ENCODE measurements at regions not wholly inside any gene's neighbourhood (a gene's known extent, or its start where the extent isn't known, plus 50 kb on each side); places are given as distances from the start of the nearest gene placed in this dataset.
"Not testable (repeated sequence)": the region's sequence is repeated elsewhere in the genome, so short reads cannot be mapped to it uniquely, and the experiment has no call there.

DNA sequence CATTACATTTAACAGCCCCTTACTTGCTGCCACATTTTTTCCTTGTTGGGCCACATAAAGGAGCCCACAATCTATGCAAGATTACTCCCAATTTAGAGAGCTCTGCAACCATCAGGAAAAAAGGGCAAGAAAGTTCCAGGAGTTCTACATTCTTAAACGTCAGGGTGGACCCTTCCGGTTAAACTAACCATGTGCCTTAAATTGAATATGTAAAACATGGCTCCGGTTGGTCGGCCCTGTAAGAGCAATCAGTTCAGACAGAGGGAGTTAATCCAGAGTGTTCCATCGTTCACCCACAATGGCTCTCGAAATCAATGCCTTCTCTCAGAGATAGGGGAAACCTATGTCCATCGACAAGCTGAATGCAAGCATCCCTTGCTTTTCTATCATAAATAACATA, 253.7 kb upstream of the PFKP start:
- FAIRE-seq (no peak), DNase-seq (ENCODE audit: insufficient read length, low spot score) (no peak)

DNA sequence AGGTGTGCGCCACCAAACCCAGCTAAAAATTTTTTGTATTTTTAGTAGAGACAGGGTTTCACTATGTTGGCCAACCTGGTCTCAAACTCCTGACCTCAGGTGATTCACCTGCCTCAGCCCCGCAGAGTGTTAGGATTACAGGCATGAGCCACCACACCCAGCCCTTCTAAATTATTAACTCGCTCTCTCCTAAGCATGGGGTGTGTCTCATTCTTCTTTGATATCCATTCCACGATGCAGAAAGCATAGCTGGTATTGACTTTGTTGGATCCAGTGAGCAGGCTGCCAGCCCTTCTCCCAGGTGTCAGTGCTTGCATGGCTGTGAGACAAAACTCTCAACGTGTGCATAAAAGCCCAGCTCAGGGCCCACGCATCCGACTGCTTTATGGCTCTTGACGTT, 254.1 kb upstream of the PFKP start:
- DNase-seq (ENCODE audit: insufficient read length, low spot score) (no peak), FAIRE-seq (no peak)

DNA sequence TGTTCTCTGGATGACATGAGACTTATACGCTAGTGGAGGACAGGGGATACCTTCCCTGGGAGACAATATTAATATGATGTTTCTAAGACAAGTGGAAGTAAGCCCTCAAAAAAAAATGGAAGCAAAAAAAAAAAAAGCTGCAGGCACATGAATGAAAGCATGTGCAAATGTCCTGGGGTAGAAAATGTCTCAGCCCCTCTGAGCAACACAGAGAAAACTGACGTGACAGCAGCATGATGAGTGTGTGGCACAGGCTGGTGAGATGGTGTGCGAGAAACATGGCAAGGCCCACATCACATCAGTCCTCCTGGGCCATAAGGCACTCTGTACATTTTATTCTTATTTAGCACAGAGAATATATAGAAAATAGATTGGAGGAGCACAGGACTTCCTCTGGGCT, 254.7 kb upstream of the PFKP start:
- FAIRE-seq (no peak), DNase-seq (ENCODE audit: insufficient read length, low spot score) (no peak)

DNA sequence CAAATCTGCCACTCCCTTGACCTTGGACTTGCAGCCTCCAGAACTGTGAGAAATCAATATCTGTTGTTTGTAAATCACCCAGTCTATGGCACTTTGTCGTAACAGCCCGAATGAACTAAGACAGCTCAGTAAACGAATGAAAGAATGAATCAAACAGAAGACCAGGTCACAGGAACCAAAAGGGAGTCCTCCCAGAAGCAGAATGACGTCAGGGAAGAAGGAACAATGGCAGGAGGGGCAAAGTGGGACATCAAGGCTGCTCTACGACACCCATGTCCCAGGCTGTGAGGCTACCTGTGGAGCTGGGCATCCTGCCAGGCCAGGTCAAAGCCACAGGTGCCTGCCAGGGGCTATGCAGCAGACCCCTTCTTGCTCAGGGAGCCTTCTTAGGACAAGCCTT, 267.2 kb upstream of the PFKP start:
- no peak for FAIRE-seq

DNA sequence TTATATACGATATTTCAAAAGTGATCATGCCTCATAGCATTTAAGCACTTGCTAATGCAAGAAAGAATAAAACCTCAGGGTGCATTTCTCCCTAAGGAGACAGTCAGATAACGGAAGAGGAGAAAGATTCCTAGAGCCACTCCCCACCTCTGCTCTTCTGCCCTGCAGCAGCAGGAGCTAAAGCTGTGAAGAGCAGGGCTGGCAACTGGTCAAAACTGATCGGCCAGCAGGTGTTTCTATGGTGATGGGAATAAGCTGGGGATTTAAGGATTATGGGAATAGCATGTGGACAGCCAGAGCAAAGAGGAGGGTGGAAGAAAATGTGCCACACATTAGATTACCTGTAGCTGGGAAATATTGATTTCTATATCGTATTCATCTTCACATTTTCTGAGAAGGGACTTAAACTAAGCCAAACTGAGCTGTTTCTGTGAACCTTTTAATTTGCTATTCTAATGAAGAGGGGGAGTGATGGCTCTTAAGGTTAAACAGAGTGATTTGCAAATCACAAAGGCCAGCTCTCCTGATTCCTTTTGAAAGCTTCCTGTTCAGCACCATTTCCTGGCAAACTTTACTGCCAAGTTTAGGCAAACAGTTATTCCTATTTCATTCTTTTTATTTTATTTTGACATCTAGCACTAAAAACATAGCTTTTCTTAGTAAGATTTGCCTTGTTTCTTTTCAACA, 268.9 kb upstream of the PFKP start:
- no peak for FAIRE-seq
- DNase-seq (ENCODE audit: insufficient read length, low spot score), result no peak

More for the DNA sequence above, 267.2 kb upstream of the PFKP start:
- no peak for DNase-seq (ENCODE audit: insufficient read length, low spot score)

DNA sequence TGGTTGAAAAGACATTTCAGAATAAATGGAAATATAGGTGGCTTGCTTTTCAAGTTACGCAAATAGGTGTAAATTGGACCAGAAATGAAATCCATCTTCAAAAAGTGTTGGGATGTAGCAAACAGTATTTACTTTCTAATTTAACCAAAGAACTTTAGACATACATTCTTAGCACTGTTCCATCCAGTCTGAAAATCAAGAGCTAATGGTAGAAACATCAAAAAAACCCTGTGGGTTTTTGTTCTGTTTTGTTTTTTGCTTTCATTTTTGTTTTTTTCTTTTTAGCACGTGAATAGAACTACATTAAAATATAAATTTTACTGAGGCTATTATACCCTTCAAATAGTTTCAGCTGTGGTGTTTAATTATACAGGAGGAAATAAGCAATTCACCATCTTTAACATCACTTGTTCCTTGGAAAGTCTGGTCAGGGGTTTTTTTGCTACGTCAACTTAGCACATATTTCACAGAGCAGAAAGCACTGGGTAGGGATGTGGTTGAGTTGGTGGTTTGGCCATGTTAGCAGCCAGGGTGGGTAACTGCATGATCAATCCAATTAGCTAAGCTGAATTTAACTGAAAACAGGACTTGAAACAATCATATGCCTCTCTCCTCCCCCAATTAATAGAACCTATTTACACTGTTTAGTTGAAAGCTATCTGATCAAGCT, 275.4 kb upstream of the PFKP start:
- FAIRE-seq (no peak), DNase-seq (ENCODE audit: insufficient read length, low spot score) (no peak)

DNA sequence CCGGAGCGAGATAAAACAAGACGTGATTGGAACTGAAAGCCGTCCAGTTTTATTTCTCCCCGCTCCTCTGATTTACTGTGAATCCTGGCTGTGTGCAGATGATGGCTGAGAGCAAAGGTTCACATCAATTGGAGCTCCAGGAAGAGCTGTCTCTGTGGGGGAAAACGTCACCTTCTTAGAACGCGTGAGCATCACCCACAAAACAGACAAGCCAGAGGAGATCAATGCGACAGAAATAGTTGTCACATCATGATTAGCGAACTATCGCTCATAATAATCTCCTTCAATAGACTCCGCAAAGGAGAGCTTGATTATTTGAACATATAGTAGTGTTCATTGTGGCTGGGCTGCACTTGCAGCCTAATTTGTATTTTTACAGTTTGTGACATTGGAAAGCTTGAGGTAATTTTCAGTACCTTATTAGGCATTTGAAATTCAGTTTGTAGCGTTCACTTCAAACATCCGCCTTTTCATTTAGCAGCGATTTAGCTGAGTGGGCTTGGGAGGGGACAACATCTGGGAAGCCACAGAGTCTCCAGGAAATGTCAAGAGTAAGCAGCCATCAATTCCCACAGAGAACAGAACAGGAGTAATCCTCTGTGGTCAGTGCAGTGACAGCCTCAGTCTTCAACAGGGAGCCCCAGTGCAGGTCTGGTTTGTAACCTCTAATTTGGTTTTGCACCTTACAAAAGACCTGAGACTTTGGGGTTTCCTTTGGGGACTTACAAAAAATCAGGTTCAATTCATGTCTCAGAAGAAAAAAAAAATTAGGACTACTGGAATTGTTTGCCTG, 276.8 kb upstream of the PFKP start:
- FAIRE-seq (no peak), DNase-seq (ENCODE audit: insufficient read length, low spot score) (no peak)

DNA sequence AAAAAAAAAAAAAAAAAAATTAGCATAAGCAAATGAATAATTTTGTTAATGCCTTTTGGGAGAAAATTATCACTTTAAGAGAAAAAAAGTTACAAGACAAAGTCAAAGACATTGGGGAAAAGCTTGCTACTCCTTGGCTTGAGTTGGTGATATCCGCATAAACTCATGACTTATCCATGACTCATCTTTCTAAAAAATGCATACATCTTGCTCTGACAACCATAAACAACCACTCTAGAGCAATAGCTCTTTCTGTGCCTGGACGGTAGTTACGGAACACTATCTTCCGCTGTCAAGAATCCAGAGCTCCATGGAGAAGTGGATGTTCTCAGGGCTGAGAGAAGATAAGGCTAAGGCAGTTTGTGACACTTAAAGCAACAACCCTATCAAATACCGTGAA, 281.1 kb upstream of the PFKP start:
- FAIRE-seq (no peak), DNase-seq (ENCODE audit: insufficient read length, low spot score) (no peak)

DNA sequence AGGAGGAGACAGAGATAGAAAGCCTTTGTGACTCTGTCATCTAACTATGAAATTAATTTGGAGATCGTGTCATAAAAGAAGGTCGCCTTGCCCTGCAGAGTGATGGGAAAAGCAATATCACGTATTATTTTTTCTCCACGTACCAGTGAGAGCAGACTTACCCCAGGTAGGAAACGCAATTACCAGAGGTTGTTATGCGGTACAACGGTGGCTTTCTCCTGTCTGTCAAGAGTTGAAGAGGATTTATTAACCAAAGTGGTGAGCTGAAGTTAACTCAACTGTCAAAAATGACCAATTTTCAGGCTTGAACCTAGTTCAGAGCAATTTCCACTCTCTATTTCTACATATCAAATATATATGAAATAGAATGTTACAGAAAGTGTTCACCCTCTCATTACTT, 282.6 kb upstream of the PFKP start:
- DNase-seq (ENCODE audit: insufficient read length, low spot score), result no peak
- FAIRE-seq, result no peak

DNA sequence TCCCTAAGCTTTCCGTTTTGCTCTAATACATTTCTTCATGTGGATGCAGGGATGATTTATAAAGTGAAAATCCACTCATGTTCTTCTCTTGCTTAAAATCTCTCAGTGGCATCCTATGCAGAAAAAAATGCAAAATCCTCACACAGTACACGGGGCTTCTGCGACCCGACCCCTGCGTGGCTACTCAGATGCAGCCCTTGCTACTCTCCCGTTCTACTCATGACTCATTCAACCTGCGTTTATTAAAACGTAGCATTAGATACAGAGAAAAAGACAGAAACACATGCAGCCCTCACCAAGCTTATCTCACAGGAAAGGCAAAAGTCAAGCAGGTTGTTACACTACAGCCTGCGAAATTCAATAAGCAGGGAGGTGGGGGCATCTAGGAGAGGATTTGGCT, 284.4 kb upstream of the PFKP start:
- no peak for FAIRE-seq
- DNase-seq (ENCODE audit: insufficient read length, low spot score), result no peak

DNA sequence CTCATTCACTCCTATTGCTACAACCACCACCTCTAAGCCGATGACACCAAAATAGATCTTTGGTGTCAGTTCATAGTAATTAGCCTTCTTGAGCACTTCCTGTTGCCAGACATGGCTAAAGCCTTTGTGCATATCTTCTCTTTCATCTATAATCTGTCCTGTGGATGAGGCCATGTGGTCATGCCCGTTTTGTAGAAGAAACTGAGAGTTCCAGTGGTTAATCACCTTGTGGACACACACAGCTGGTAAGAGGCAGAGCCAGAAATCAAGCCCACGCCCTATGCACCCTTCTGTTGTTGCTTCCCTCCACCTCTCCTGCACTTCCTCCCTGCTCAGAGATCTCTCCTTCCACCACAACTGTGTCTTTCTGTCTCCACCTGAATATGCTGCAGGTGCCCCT, 285.1 kb upstream of the PFKP start:
- FAIRE-seq (no peak), DNase-seq (ENCODE audit: insufficient read length, low spot score) (no peak)

DNA sequence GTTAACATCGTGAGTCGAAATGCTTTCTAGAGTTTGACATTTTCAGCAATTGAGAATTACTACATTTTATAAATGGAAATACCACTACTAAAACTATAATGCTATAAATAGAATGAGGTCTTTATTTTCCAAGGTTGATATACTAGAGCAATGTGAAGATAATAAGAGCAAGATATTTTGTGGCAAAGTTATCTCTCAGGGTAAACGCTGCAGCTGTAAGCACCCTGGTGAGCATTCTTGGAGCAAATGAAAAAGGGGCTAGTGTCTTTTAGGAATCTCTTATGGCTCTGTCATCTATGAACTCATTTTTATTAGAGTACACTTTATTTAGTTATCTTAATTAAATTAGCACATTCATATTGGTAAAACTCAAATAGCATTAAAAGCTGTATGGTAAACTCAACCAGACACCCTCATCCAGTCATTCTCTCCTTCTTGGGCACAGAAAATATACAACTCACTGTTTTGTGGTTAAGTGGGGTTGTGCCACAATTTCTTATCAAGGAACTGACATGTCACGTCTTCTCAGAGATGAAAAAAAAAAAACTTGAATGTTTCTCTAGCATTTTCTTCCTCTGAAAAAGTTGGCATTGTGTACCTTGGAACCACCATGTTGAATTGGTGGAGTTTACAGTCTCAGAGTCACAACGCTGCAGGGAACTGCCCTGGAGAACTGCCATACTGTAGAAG, 289.5 kb upstream of the PFKP start:
- DNase-seq (ENCODE audit: insufficient read length, low spot score), result no peak

DNA sequence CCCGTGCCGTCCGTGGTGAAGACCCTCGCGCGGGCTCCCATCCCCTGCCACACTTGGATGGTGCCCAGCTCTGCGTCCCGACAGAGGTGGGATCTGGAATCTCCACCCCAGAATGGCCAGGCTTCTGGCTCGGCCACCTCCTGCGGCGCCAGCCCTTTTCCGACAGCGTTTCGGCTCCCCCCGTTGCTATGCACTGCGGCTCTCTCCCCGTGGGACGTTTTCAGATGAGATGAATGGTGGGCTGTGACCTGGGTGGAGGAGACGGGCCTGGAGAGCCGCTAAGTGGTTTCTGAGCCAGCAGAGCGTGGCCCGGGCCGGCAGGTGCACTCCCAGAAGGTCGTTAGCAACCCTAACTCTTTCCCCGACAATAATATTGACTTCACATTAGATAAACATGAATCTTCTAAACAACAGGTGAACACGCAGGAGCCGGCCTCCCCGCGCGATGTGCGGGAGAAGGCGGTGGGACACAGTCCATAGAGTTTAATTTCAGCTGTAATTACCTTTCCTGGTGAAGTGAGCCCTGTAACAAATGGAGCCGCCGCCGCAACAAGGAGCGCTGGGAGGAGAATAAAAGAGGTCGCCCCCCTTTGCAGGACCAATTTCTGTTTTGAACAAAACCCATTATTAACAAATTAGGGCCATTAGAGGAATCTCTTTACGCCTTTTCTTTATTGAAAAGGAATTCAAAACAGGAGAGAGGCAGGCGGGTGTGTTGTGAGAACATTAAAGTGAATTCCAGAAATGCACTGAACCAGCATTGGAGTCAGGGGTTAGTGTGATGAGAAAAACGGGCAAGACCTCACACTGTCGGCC, 294.3 kb upstream of the PFKP start:
- DNase-seq (ENCODE audit: insufficient read length, low spot score) (no peak), FAIRE-seq (no peak)

More for the DNA sequence above, 289.5 kb upstream of the PFKP start:
- no peak for FAIRE-seq

DNA sequence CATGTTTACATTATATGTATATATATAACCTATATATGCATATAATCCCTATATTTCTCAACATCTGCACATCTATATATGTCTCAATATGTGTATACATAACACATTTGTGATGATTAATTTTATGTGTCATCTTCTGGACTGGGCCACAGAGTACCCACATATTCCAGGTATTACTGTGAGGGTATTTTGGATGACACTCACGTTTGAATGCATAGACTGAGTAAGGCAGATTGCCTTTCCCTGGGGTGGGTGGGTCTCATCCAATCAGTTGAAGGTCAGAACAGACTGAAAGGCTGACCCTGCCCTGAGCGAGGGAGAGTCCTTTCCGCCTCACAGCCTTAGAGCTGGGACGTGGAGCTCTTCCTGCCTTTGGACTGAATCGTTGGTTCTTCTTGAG, 295.2 kb upstream of the PFKP start:
- no peak for DNase-seq (ENCODE audit: insufficient read length, low spot score)
- FAIRE-seq, result no peak

DNA sequence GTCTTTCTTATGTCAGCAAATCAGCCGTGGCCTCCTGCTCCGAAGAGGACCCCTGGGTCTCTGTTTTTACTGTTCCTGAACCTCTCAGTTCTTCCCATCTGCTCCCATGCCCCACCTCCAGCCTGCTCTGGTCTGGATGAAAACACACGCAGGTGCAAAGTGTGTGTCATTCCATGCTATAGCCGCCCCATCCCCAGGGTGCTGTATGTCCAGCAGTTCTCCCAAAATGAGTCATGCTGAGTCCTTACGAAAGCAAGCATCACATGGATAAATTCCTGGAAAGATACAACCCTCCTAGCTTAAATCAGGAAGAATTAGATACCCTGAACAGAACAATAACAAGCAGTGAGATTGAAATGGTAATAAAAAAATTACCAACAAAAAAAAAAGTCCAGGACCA, 300.1 kb upstream of the PFKP start:
- FAIRE-seq; DNase-seq (ENCODE audit: insufficient read length, low spot score): not testable (repeated sequence)

DNA sequence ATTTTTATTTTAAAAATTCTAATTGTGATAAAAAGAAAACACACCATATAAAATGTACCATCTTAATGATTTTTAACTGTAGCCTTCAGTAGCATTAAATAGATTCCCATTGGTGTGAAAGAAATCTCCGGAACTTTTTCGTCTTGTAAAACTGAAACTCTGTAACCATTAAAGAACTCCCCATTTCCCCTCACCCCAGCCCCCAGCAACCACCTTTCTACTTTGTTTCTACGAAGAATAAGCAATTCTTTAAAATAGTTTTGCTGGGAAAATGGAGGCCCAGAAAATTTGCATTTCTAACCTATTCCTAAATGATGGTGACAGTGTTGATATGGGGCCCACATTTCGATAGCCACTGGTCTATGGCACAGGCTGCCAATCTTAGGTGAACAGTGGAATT, 305.4 kb upstream of the PFKP start:
- FAIRE-seq (no peak), DNase-seq (ENCODE audit: insufficient read length, low spot score) (no peak)

DNA sequence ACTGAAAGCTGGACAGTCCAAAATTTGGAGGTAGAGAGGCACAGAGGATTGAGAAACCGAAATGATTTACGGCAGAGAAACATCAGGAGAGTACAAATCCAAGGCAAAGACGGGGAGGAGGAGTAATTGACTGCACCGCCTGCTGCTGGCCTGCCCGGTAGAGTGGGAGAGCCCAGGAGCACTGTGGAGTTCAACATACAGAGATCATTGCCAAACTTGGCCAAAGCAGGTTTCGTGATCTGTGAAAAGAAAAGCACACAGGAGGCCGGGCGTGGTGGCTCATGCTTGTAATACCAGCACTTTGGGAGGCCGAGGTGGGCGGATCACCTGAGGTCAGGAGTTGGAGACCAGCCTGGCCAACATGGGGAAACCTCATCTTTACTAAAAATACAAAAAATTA, 306.0 kb upstream of the PFKP start:
- DNase-seq (ENCODE audit: insufficient read length, low spot score) (no peak), FAIRE-seq (no peak)

DNA sequence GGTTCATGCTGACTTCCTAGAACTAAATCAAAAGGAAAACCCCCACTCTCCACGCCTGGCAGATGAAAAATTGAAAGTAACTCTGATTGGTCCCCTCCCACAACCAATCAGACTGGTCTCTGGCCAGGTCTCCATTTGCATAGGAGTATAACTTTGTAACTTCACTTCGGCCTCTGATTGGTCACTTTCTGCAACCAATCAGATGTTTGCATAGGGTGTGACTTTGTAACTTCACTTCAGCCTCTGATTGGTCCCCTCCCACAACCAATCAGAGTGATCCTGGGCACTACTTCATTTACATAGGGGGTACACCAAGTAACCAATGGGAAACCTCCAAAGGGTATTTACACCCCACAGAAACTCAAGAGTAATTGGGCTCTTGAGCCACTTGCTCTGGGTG, 306.6 kb upstream of the PFKP start:
- FAIRE-seq (no peak), DNase-seq (ENCODE audit: insufficient read length, low spot score) (no peak)

DNA sequence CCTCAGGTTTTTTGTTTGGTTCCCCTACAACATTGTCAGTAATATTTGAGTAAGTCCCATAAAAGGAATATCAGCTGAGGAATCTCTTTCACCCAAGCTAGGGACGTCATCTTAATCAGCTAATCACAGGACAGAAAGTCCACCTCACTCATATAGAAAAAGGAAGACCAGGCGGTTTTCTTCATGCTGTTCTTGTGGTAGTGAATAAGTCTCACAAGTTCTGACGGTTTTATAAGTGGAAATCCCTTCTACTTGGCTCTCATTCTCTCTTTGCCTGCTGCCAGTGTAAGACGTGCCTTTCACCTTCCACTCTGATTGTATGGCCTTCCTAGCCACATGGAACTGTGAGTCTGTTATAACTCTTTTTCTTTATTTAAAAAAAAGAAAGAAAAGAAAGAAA, 308.1 kb upstream of the PFKP start:
- DNase-seq (ENCODE audit: insufficient read length, low spot score) (no peak), FAIRE-seq (no peak)

DNA sequence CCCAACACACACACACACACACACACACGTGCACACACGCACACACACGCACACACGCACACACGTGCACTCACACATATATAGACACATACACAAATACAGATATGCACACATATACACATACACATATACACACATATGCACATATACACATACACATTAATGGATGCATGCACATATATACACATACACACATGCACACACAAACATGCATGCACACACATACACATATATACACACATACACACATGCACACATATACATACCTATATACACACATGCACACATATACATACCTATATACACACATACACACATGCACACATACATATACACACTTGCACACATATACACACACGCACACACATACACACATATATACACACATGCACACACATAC, 312.4 kb upstream of the PFKP start:
- DNase-seq (ENCODE audit: insufficient read length, low spot score) (no peak), FAIRE-seq (peak; percentile 85)

DNA sequence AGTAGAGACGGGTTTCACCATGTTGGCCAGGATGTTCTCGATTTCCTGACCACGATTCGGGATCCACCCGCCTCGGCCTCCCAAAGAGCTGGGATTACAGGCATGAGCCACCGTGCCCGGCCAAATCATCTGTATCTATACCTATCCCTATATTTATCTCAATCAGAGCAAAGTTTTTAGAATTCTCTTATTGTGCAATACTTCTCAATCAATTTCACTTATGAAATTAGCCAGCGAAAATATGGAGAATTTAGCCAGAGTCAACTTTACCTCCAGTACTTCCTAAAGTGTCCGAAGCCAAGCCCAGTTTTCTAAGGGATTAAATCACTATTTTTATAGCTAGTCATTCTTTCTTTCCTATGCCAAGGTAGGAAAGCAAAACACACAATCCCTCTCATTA, 319.1 kb upstream of the PFKP start:
- DNase-seq (ENCODE audit: insufficient read length, low spot score) (no peak), FAIRE-seq (no peak)
